ENCODE measurements at regions not wholly inside any gene's neighbourhood (a gene's known extent, or its start where the extent isn't known, plus 50 kb on each side); places are given as distances from the start of the nearest gene placed in this dataset.

GRCh38 chr15:38042707-38043445 is 108.4 kb downstream of the TMCO5A start:
- no peak for DNase-seq (ENCODE audit: low read depth in 4 of 4, low spot score in 3 of 4)

DNA sequence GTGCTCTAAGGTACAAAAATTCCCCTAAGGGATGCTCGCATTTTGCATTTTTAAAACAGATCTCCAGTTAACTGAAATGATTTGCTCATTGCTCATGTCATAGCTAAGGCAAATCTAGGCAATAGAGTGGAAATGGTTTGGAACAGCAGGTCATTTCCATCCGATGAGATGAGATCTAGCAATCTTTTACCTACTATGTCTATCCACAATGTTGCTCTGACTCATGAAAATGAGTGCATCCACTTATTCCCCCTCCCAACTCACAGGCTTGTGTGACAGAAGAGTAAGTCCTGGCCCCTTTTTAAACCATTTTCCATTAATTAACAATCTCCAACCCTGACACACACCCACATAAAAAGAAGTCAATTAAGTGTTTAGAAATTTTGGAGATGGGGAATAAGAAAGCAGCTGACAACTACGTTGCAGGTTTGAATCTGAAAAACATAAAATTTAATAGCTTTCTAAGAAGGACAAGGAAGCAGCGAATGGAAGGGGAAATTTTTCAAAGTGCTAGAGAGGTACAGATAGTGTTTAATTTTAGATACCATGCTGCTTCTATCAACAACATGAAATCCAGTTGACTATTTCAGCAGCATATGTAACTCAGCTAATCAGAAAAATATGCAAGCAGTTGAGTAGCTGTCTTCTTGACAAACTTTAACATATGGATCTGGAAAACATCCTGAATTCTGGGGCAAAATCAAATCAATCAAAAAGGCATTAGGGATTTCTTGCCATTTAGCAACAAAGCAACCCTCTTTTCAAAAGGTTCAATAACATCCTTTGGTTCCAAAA is 112.0 kb downstream of the TMCO5A start:
- DNase-seq (ENCODE audit: low read depth in 4 of 4, low spot score in 3 of 4): no peak

DNA sequence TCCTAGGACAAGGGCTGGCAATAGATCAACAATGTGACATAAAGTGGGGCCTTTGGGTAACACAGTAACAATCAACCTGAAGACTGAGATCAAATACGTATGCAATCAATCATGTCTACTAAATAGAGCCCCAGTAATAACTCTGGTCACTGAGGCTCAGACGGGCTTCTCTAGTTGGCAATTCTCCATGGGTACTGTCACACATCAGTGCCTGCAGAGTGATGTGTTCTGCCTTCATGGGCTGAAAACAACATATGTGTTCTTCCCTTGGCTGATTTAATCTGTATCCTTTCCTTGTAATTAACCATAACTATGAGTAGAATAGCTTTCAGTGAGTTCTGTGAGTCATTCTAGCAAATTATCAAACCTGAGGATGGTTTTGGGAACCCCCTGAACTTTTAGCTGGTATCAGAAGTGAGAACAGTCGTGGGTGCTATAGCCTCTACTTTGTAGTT is 113.6 kb downstream of the TMCO5A start:
- DNase-seq (ENCODE audit: low read depth in 4 of 4, low spot score in 3 of 4): no peak

DNA sequence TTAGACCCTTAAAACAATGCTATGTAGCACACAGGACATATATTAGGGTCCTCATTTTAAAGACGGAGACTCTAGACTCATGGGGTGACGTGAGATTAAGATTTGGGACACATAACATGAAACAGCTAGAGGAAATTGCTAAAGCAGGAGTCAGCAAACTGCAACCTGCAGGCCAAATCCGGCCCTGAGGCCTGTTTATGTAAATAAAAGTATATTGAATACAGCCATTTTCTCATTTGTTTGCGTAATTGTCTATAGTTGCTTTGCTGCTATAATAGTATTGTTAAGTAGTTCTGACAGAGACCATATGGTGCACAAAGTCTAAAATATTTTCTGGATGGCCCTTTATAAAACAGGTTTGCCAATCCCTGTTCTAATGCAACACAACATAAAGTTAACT is 115.5 kb downstream of the TMCO5A start:
- no peak for DNase-seq (ENCODE audit: low read depth in 4 of 4, low spot score in 3 of 4)

GRCh38 chr15:38050529-38051448 is 116.3 kb downstream of the TMCO5A start:
- DNase-seq (ENCODE audit: low read depth in 4 of 4, low spot score in 3 of 4): no peak

DNA sequence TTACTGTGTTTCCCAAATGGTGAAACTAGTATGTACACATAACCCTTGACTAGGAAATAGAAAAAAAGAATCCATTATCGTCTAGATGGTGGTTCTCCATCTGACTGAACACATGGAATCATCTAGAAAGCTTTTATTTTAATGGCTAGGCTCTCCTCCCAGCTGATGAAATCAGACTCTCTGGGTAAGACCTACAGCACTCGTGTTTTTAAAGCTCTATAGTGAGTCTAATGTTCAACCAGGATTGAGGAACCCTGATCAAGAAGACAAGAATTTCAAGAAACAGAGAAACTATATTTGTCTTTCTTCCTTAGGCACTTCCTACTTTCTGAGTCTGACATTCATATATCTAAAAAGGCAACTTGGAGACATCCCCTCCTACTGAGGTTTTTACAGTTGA is 118.8 kb downstream of the TMCO5A start:
- no peak for DNase-seq (ENCODE audit: low read depth in 4 of 4, low spot score in 3 of 4)

- DNase-seq (ENCODE audit: low read depth in 4 of 4, low spot score in 3 of 4): no peak
These were observed 119.3 kb downstream of the TMCO5A start for GRCh38 chr15:38053776-38054175.

- DNase-seq (ENCODE audit: low read depth in 4 of 4, low spot score in 3 of 4): no peak
These were observed 120.0 kb downstream of the TMCO5A start for GRCh38 chr15:38054488-38054887.

GRCh38 chr15:38058596-38059075 is 124.2 kb downstream of the TMCO5A start:
- no peak for DNase-seq (ENCODE audit: low read depth in 4 of 4, low spot score in 3 of 4)

DNA sequence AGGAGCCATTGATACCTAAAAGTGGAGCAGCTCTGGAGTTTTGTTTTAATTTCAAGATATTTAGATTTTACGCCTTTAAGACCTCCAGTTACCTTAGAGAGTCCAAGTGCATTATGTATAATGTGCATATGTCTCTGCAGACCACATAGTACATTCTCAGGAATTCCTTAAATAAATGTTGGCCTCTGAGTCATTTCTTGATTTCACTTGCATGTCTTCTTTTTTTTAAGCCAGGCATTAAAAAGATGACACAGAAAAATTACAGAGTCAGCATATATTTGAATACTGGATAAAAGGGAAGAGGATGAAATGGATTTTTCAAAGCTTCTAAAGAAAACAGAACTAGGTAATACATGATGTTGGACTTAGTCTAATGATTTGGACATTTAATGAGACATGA is 125.2 kb downstream of the TMCO5A start:
- DNase-seq (ENCODE audit: low read depth in 4 of 4, low spot score in 3 of 4): no peak

DNA sequence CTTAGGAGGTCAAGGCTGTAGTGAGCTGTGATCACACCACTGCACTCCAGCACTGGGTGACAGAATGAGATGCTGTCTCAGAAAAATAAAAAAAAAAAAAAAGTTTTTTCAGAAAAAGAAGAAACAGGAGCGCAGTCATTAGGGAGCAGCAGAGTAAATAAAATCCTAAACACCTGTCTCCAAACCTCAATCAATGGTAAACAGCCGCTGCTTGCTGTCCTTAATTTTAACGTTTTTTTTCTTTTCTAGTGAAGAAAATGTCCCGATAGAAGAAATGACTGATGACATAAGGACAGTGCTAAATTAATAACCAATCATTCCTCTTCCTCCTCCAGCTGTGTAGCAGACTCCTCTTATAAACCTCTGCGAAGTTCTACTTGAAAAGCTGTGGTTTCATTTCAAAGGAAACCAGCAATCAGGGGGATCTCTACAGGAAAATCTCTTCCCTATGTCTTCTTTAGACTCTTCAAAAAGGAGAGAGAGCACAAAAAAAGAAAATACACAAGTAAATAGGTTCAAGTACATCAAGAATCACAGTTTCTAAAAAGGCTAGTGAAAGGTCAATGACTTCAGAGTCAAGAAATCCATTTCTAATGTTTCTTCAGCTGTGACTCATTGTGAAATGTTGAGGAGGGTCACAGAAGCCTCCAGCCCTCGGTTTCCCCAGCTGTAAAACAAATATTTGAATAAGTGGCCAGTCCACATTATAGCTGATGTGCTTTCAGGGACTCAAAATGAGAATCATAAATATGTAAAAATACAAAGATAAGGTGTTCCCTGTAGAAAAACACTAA is 127.6 kb downstream of the TMCO5A start:
- DNase-seq (ENCODE audit: low read depth in 4 of 4, low spot score in 3 of 4): no peak

DNA sequence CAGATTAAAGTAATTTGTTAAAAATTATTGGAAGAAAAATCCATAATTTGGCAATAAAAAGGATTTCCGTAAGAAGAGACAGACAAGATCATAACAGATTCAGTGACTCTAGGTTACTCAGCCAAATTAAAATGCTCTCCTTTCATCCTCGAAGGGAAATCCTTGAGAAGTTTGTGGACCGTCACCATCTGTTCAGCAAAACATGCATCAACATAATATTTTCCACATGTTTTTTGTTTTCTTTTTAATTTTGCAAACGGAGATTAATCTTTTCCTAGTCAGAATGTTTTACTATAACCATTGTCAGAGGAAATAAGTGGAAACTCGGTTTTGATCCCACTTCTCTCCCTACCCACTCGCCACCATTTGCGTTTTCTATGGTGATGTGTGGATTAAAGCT is 128.3 kb downstream of the TMCO5A start:
- no peak for DNase-seq (ENCODE audit: low read depth in 4 of 4, low spot score in 3 of 4)

GRCh38 chr15:38065721-38066345 is 131.4 kb downstream of the TMCO5A start:
- DNase-seq (ENCODE audit: low read depth in 4 of 4, low spot score in 3 of 4): no peak

DNA sequence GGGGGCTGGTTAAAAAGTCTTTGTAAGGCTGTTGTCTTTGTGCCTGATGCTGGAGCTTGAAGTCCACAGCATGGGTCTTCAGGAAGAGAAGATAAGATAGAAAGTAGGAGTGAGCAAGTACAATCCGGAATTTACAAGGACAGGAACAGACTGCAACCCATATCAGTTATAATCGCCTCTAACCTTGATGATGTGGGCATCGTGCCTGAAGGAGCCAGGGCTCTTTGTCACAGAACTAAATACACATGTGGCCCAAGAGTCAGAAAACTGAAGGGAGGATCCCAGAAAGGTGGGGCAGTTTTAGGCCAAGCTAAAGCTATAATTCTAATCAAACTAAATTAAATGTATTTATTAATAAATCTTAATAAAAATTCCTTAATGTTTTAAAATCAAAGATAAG is 132.2 kb downstream of the TMCO5A start:
- DNase-seq (ENCODE audit: low read depth in 4 of 4, low spot score in 3 of 4): no peak

GRCh38 chr15:38068626-38069391 is 134.4 kb downstream of the TMCO5A start:
- no peak for DNase-seq (ENCODE audit: low read depth in 4 of 4, low spot score in 3 of 4)

GRCh38 chr15:38069511-38070011 is 135.1 kb downstream of the TMCO5A start:
- DNase-seq (ENCODE audit: low read depth in 4 of 4, low spot score in 3 of 4): no peak

GRCh38 chr15:38070778-38071177 is 136.3 kb downstream of the TMCO5A start:
- DNase-seq (ENCODE audit: low read depth in 4 of 4, low spot score in 3 of 4): no peak

GRCh38 chr15:38071211-38071972 is 137.0 kb downstream of the TMCO5A start:
- no peak for DNase-seq (ENCODE audit: low read depth in 4 of 4, low spot score in 3 of 4)

Data from right renal pelvis (tissue), 4 donors.